GM23248 (cell line): ENCODE measurements at regions not wholly inside any gene's neighbourhood (a gene's known extent, or its start where the extent isn't known, plus 50 kb on each side); places are given as distances from the start of the nearest gene placed in this dataset.
"Not testable (repeated sequence)": the region's sequence is repeated elsewhere in the genome, so short reads cannot be mapped to it uniquely, and the experiment has no call there.

Experiments used
- EZH2 ChIP-seq: fragments of 200-600 bp; sonication (generic); IDR thresholded peaks from 2 replicates; pipeline ENCODE4 v1.6.1; 2018; ENCODE audit warnings: antibody characterized with exemption, mild to moderate bottlenecking; ENCODE audit not compliant: insufficient read depth, poor library complexity, severe bottlenecking
- EZH2phosphoT487 ChIP-seq: fragments of 200-600 bp; sonication (generic); IDR thresholded peaks from 2 replicates; pipeline ENCODE4 v1.6.1; 2018; ENCODE audit warnings: antibody characterized with exemption, moderate library complexity, mild to moderate bottlenecking, low read depth; ENCODE audit not compliant: insufficient read depth

DNA sequence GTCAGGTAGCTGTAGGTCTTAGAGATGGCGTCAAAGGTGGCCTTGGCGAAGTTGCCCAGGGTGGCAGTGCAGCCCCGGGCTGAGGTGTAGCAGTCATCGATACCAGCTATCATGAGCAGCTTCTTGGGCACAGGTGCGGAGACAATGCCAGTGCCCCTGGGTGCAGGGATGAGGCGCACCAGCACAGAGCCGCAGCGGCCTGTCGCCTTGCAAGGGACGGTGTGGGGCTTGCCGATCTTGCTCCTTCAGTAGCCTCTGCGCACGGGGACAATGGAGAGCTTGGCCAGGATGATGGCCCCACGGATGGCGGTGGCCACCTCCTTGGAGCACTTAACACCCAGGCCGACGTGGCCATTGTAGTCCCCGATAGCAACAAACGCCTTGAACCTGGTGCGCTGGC is 65.6 kb upstream of the KIF2B start:
- not testable (repeated sequence) for TF ChIP-seq EZH2, EZH2phosphoT487
